OCI-LY1 (cell line): ENCODE measurements at regions not wholly inside any gene's neighbourhood (a gene's known extent, or its start where the extent isn't known, plus 50 kb on each side); places are given as distances from the start of the nearest gene placed in this dataset.
"Not testable (repeated sequence)": the region's sequence is repeated elsewhere in the genome, so short reads cannot be mapped to it uniquely, and the experiment has no call there.

Source experiments
- H2AFZ ChIP-seq: fragments of 200-600 bp; sonication (generic), shearing (Covaris generic); 2 replicates; pipeline ENCODE4 v1.6.0; 2014; ENCODE audit warnings: antibody characterized with exemption, mild to moderate bottlenecking, low read length
- H3F3A ChIP-seq: fragments of 200-600 bp; sonication (generic), shearing (Covaris generic); 2 replicates; pipeline ENCODE4 v1.6.0; 2014; ENCODE audit warnings: mild to moderate bottlenecking, antibody characterized with exemption, low read length, moderate library complexity; ENCODE audit not compliant: insufficient read depth
- H3K27ac ChIP-seq: fragments of 200-600 bp; sonication (generic); 2 replicates; pipeline ENCODE4 v1.5.1; 2014; ENCODE audit warnings: low read length, mixed run types, mild to moderate bottlenecking, low read depth; ENCODE audit not compliant: poor library complexity, severe bottlenecking
- H3K27me3 ChIP-seq: fragments of 200-600 bp; sonication (generic); 2 replicates; pipeline ENCODE4 v1.6.0; 2014; ENCODE audit warnings: antibody characterized with exemption, mild to moderate bottlenecking, low read length, moderate library complexity; ENCODE audit not compliant: insufficient read depth
- H3K36me3 ChIP-seq: fragments of 200-600 bp; sonication (generic); 2 replicates; pipeline ENCODE4 v1.6.1; 2014; ENCODE audit warnings: mild to moderate bottlenecking, antibody characterized with exemption, low read length, moderate library complexity, mixed read lengths; ENCODE audit not compliant: insufficient read depth
- H3K4me1 ChIP-seq: fragments of 200-600 bp; sonication (generic); 2 replicates; pipeline ENCODE4 v1.5.1; 2014; ENCODE audit warnings: mild to moderate bottlenecking, low read length, moderate library complexity; ENCODE audit not compliant: insufficient read depth, severe bottlenecking
- H3K4me2 ChIP-seq: fragments of 200-600 bp; sonication (generic), shearing (Covaris generic); 2 replicates; pipeline ENCODE4 v1.6.1; 2014; ENCODE audit warnings: low read length
- H3K4me3 ChIP-seq: fragments of 200-600 bp; sonication (generic); 2 replicates; pipeline ENCODE4 v1.5.1; 2014; ENCODE audit warnings: low read length, low read depth, mild to moderate bottlenecking, mixed read lengths; ENCODE audit not compliant: poor library complexity, severe bottlenecking
- H3K79me2 ChIP-seq: fragments of 200-600 bp; shearing (Covaris generic); 2 replicates; pipeline ENCODE4 v1.6.1; 2016; ENCODE audit warnings: mixed run types, low read length, mixed read lengths; ENCODE audit not compliant: insufficient read depth
- H3K9ac ChIP-seq: fragments of 200-600 bp; sonication (generic), shearing (Covaris generic); 2 replicates; pipeline ENCODE4 v1.6.1; 2014; ENCODE audit warnings: mild to moderate bottlenecking, low read length, mixed read lengths
- H3K9me2 ChIP-seq: fragments of 200-600 bp; sonication (generic), shearing (Covaris generic); 2 replicates; pipeline ENCODE4 v1.6.1; 2014; ENCODE audit warnings: low read depth, mild to moderate bottlenecking, low read length, mixed read lengths
- H3K9me3 ChIP-seq: fragments of 200-600 bp; shearing (Covaris generic); 2 replicates; pipeline ENCODE4 v1.6.1; 2014; ENCODE audit warnings: low read length, mixed read lengths
- H4K20me1 ChIP-seq: fragments of 200-600 bp; sonication (generic), shearing (Covaris generic); 2 replicates; pipeline ENCODE4 v1.6.0; 2016; ENCODE audit warnings: mild to moderate bottlenecking, low read length; ENCODE audit not compliant: insufficient read depth
- CTCF ChIP-seq: fragments of 200-600 bp; sonication (generic), shearing (Covaris generic); IDR thresholded peaks from 2 replicates; pipeline ENCODE4 v1.5.1; 2017; ENCODE audit warnings: mild to moderate bottlenecking, antibody characterized with exemption, low read length, moderate library complexity, mixed read lengths
- EZH2 ChIP-seq: fragments of 200-600 bp; sonication (generic), shearing (Covaris generic); IDR thresholded peaks from 2 replicates; pipeline ENCODE4 v1.8.0; 2017; ENCODE audit warnings: borderline replicate concordance, mixed run types, mild to moderate bottlenecking, antibody characterized with exemption, low read length, moderate library complexity, mixed read lengths

- Histone ChIP-seq H3K4me2 (no peak overlapping the region), H3K9ac (no peak overlapping the region), H4K20me1 (no peaks in the 10 kb centered on the region), H3K27ac (no peak overlapping the region), H3K4me3 (no peak overlapping the region), H3K9me2 (no peaks in the 10 kb centered on the region), H3F3A (no peaks in the 10 kb centered on the region), H3K79me2 (no peaks in the 10 kb centered on the region), H3K4me1 (no peaks in the 10 kb centered on the region), H3K27me3 (no peaks in the 10 kb centered on the region), H3K36me3 (no peaks in the 10 kb centered on the region), H2AFZ (no peak overlapping the region), H3K9me3 (no peaks in the 10 kb centered on the region)
- no peak for TF ChIP-seq CTCF
- TF ChIP-seq EZH2 = no peak
Measured at GRCh38 chr10:35937546-35937945, 295.4 kb upstream of the FZD8 start.

GRCh38 chr10:35934642-35934995, 292.5 kb upstream of the FZD8 start:
- H3K27me3 ChIP-seq = no peaks in the 10 kb centered on the region
- no peak for TF ChIP-seq CTCF
- TF ChIP-seq EZH2 = no peak
- no peak overlapping the region for H3K9ac ChIP-seq
- no peaks in the 10 kb centered on the region for H3K36me3 ChIP-seq
- H3K4me2 ChIP-seq = no peak overlapping the region
- H3K9me3 ChIP-seq = no peaks in the 10 kb centered on the region
- H3K4me3 ChIP-seq = no peak overlapping the region
- H4K20me1 ChIP-seq = no peaks in the 10 kb centered on the region
- H3K27ac ChIP-seq = no peak overlapping the region
- no peaks in the 10 kb centered on the region for H3F3A ChIP-seq
- no peaks in the 10 kb centered on the region for H3K9me2 ChIP-seq
- H2AFZ ChIP-seq = no peak overlapping the region
- no peaks in the 10 kb centered on the region for H3K4me1 ChIP-seq
- no peaks in the 10 kb centered on the region for H3K79me2 ChIP-seq

- H3K27ac ChIP-seq = no peak overlapping the region
Measured at GRCh38 chr10:35933940-35934641, 292.0 kb upstream of the FZD8 start.

GRCh38 chr10:35933491-35933890, 291.4 kb upstream of the FZD8 start:
- Histone ChIP-seq H3K9me2 (no peaks in the 10 kb centered on the region), H3K79me2 (no peaks in the 10 kb centered on the region), H2AFZ (no peak overlapping the region), H3K4me2 (no peak overlapping the region), H3K9ac (no peak overlapping the region), H3K27me3 (no peaks in the 10 kb centered on the region), H3F3A (no peaks in the 10 kb centered on the region), H3K4me1 (no peaks in the 10 kb centered on the region), H3K27ac (no peak overlapping the region), H4K20me1 (no peaks in the 10 kb centered on the region), H3K9me3 (no peaks in the 10 kb centered on the region), H3K4me3 (no peak overlapping the region), H3K36me3 (no peaks in the 10 kb centered on the region)
- TF ChIP-seq CTCF = no peak
- no peak for TF ChIP-seq EZH2

More at GRCh38 chr10:35933940-35934641, 292.0 kb upstream of the FZD8 start:
- Histone ChIP-seq H3K4me1 (no peaks in the 10 kb centered on the region), H3K9me2 (no peaks in the 10 kb centered on the region), H3K9ac (no peak overlapping the region), H3K36me3 (no peaks in the 10 kb centered on the region), H3K4me3 (no peak overlapping the region), H3K79me2 (no peaks in the 10 kb centered on the region), H3K4me2 (no peak overlapping the region), H3K9me3 (no peaks in the 10 kb centered on the region), H2AFZ (no peak overlapping the region), H3K27me3 (no peaks in the 10 kb centered on the region), H3F3A (no peaks in the 10 kb centered on the region), H4K20me1 (no peaks in the 10 kb centered on the region)
- TF ChIP-seq EZH2 = no peak

GRCh38 chr10:35929962-35930361, 287.9 kb upstream of the FZD8 start:
- H3K4me3 ChIP-seq, H3K4me1 ChIP-seq, H3K9me3 ChIP-seq, H3K27me3 ChIP-seq, H3K27ac ChIP-seq, H2AFZ ChIP-seq, H3K9me2 ChIP-seq, H4K20me1 ChIP-seq, H3K4me2 ChIP-seq, H3F3A ChIP-seq, H3K9ac ChIP-seq, H3K79me2 ChIP-seq, H3K36me3 ChIP-seq: not testable (repeated sequence)
